ENCODE measurements at regions not wholly inside any gene's neighbourhood (a gene's known extent, or its start where the extent isn't known, plus 50 kb on each side); places are given as distances from the start of the nearest gene placed in this dataset.

GRCh38 chr4:54550395-54551171 lies 107.2 kb upstream of the KIT start:
- Histone ChIP-seq H3K9ac (ENCODE audit: control insufficient read depth, insufficient read depth, low read length) (no peak overlapping the region), H3K4me1 (ENCODE audit: control insufficient read depth, insufficient read depth, low read length) (no peaks in the 10 kb centered on the region; the same call in 1 of the 2 replicates), H3K27ac (ENCODE audit: control insufficient read depth, insufficient read depth) (no peak overlapping the region), H3K79me2 (ENCODE audit: control insufficient read depth, insufficient read depth, low read length) (no peaks in the 10 kb centered on the region), H4K20me1 (ENCODE audit: control insufficient read depth, insufficient read depth) (no peaks in the 10 kb centered on the region), H3K4me2 (ENCODE audit: control insufficient read depth, insufficient read depth) (no peak overlapping the region), H3K9me3 (replicated peaks; ENCODE audit: control insufficient read depth, insufficient read depth, low read length) (no peaks in the 10 kb centered on the region), H3K27me3 (replicated peaks in 1 of 2; ENCODE audit: control insufficient read depth in 2 of 2, insufficient read depth in 2 of 2, low read length in 1 of 2) (no peaks in the 10 kb centered on the region; a peak in 1 of 4 replicates), H2AFZ (ENCODE audit: control insufficient read depth, low read depth, low read length) (no peak overlapping the region), H3K4me3 (no peak overlapping the region), H3K36me3 (ENCODE audit: control insufficient read depth in 2 of 2, insufficient read depth in 2 of 2, low read length in 1 of 2) (no peaks in the 10 kb centered on the region)
- DNase-seq (ENCODE audit: low read depth, low spot score) (no peak), FAIRE-seq (no peak), ATAC-seq (no peak)
- ChIA-PET RAD21 (ENCODE audit: unreplicated experiment) (no interaction called here), CTCF (no interaction called here), SMC1A (ENCODE audit: uncharacterized antibody, unreplicated experiment) (no interaction called here), POLR2A (no interaction called here)
- intact Hi-C loops (cut with micrococcal nuclease; ENCODE audit: unreplicated experiment) (no loop called here), in situ Hi-C loops (cut with MboI) (no loop called here)
- BruUV-seq (replicated peaks) = no TSS peak
- no peak for TF ChIP-seq RELA (IDR thresholded peaks at IDR 0.05; ENCODE audit: borderline replicate concordance, partially characterized antibody)
- TF ChIP-seq NR2F1 (conservative IDR thresholded peaks at IDR 0.05) = no peak
- TF ChIP-seq TCF3 (IDR thresholded peaks at IDR 0.05; ENCODE audit: borderline replicate concordance, insufficient read depth, low read depth, low read length) = no peak
- 44% methylated on average over 8 of the region's 8 CpGs for WGBS (ENCODE audit: insufficient coverage, insufficient replicate concordance, low lambda C conversion rate, missing lambda C conversion rate)

- Histone ChIP-seq H3K27ac (ENCODE audit: control insufficient read depth, insufficient read depth) (no peak overlapping the region), H3K79me2 (ENCODE audit: control insufficient read depth, insufficient read depth, low read length) (no peaks in the 10 kb centered on the region), H3K4me1 (ENCODE audit: control insufficient read depth, insufficient read depth, low read length) (no peaks in the 10 kb centered on the region), H3K36me3 (ENCODE audit: control insufficient read depth in 2 of 2, insufficient read depth in 2 of 2, low read length in 1 of 2) (no peaks in the 10 kb centered on the region), H2AFZ (ENCODE audit: control insufficient read depth, low read depth, low read length) (no peak overlapping the region), H3K9me3 (replicated peaks; ENCODE audit: control insufficient read depth, insufficient read depth, low read length) (no peaks in the 10 kb centered on the region), H3K4me3 (no peak overlapping the region), H3K4me2 (ENCODE audit: control insufficient read depth, insufficient read depth) (no peak overlapping the region), H3K9ac (ENCODE audit: control insufficient read depth, insufficient read depth, low read length) (no peak overlapping the region), H3K27me3 (replicated peaks in 1 of 2; ENCODE audit: control insufficient read depth in 2 of 2, insufficient read depth in 2 of 2, low read length in 1 of 2) (no peaks in the 10 kb centered on the region; a peak in 1 of 4 replicates), H4K20me1 (ENCODE audit: control insufficient read depth, insufficient read depth) (no peaks in the 10 kb centered on the region)
- intact Hi-C loops (cut with micrococcal nuclease; ENCODE audit: unreplicated experiment) = no loop called here
- ATAC-seq (no peak), FAIRE-seq (no peak), DNase-seq (ENCODE audit: low read depth, low spot score) (no peak)
- 31% methylated on average over 5 of the region's 5 CpGs for WGBS (ENCODE audit: insufficient coverage, insufficient replicate concordance, low lambda C conversion rate, missing lambda C conversion rate)
- BruUV-seq (replicated peaks) = no TSS peak
- POLR2A ChIA-PET = no interaction called here
- SMC1A ChIA-PET (ENCODE audit: uncharacterized antibody, unreplicated experiment) = no interaction called here
- in situ Hi-C loops (cut with MboI) = no loop called here
- CTCF ChIA-PET = no interaction called here
- RAD21 ChIA-PET (ENCODE audit: unreplicated experiment) = no interaction called here
- TF ChIP-seq MXI1 (IDR thresholded peaks at IDR 0.05; ENCODE audit: low read depth, low read length) = no peak
- no peak for TF ChIP-seq ATF7 (IDR thresholded peaks at IDR 0.05; ENCODE audit: low read depth)
- TF ChIP-seq CREM (IDR thresholded peaks at IDR 0.05; ENCODE audit: low read depth) = no peak
- TF ChIP-seq CEBPZ (IDR thresholded peaks at IDR 0.05; ENCODE audit: low read depth, low read length) = no peak
- TF ChIP-seq BCL3 (IDR thresholded peaks at IDR 0.05; ENCODE audit: borderline replicate concordance, insufficient read depth, low read depth, low read length, poor library complexity, severe bottlenecking) = no peak
- TF ChIP-seq SREBF1 (IDR thresholded peaks at IDR 0.05; ENCODE audit: low read length) = no peak
- TF ChIP-seq, protein P1, sequence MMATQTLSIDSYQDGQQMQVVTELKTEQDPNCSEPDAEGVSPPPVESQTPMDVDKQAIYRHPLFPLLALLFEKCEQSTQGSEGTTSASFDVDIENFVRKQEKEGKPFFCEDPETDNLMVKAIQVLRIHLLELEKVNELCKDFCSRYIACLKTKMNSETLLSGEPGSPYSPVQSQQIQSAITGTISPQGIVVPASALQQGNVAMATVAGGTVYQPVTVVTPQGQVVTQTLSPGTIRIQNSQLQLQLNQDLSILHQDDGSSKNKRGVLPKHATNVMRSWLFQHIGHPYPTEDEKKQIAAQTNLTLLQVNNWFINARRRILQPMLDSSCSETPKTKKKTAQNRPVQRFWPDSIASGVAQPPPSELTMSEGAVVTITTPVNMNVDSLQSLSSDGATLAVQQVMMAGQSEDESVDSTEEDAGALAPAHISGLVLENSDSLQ (IDR thresholded peaks at IDR 0.05) = no peak
- TF ChIP-seq ZZZ3 (IDR thresholded peaks at IDR 0.05; ENCODE audit: control insufficient read depth, insufficient read length, low read depth) = no peak
- no peak for TF ChIP-seq LARP7 (IDR thresholded peaks at IDR 0.05)
- no peak for TF ChIP-seq BRCA1 (IDR thresholded peaks at IDR 0.05; ENCODE audit: low read depth, low read length)
Observed at GRCh38 chr4:54553001-54553400, 104.8 kb upstream of the KIT start.

All from GM12878 (cell line).